Coronary artery (tissue), 2 donors: ENCODE measurements at regions not wholly inside any gene's neighbourhood (a gene's known extent, or its start where the extent isn't known, plus 50 kb on each side); places are given as distances from the start of the nearest gene placed in this dataset.

Experiments
- DNase-seq: peaks from one replicate; pipeline ENCODE4 v3.0.0-alpha.2; 2017; ENCODE audit warnings: low spot score
- H3K27ac ChIP-seq, 2 donors: fragments of 200-600 bp; sonication (generic); one replicate each; pipeline ENCODE4 v1.5.1; 2016 to 2019
- H3K4me3 ChIP-seq: fragments of 200-600 bp; sonication (generic); 2 replicates; pipeline ENCODE4 v1.5.1; 2016; ENCODE audit warnings: mild to moderate bottlenecking, moderate library complexity
- CTCF ChIP-seq: fragments of 200-600 bp; sonication (generic); IDR thresholded peaks from one replicate; pipeline ENCODE4 v1.5.1; 2019; ENCODE audit warnings: antibody characterized with exemption

GRCh38 chr18:41809652-41810051, 145.4 kb upstream of the PIK3C3 start:
- no peak for DNase-seq

GRCh38 chr18:41805341-41805740, 149.7 kb upstream of the PIK3C3 start:
- H3K27ac ChIP-seq = no peak overlapping the region
- no peak for DNase-seq
- H3K4me3 ChIP-seq = no peak overlapping the region
- no peak for TF ChIP-seq CTCF

More at GRCh38 chr18:41809652-41810051, 145.4 kb upstream of the PIK3C3 start:
- Histone ChIP-seq H3K27ac (no peak overlapping the region), H3K4me3 (no peak overlapping the region)
- TF ChIP-seq CTCF = no peak

- no peak overlapping the region for H3K27ac ChIP-seq
- TF ChIP-seq CTCF = no peak
- DNase-seq = no peak
- H3K4me3 ChIP-seq = no peak overlapping the region
These were observed 156.2 kb upstream of the PIK3C3 start for GRCh38 chr18:41798879-41799278.

- DNase-seq = no peak
- no peak for TF ChIP-seq CTCF
- Histone ChIP-seq H3K4me3 (no peak overlapping the region), H3K27ac (no peak overlapping the region)
These were observed 164.3 kb upstream of the PIK3C3 start for GRCh38 chr18:41790687-41791086.

GRCh38 chr18:41789001-41789400, 166.0 kb upstream of the PIK3C3 start:
- TF ChIP-seq CTCF = no peak
- Histone ChIP-seq H3K4me3 (no peak overlapping the region), H3K27ac (no peak overlapping the region)
- no peak for DNase-seq

- Histone ChIP-seq H3K4me3 (no peak overlapping the region), H3K27ac (no peak overlapping the region)
- DNase-seq = no peak
- no peak for TF ChIP-seq CTCF
These were observed 171.2 kb upstream of the PIK3C3 start for GRCh38 chr18:41783879-41784278.

- TF ChIP-seq CTCF = no peak
- Histone ChIP-seq H3K4me3 (no peak overlapping the region), H3K27ac (no peak overlapping the region)
- no peak for DNase-seq
These were observed 171.8 kb upstream of the PIK3C3 start for GRCh38 chr18:41783065-41783818.
